ENCODE measurements at regions not wholly inside any gene's neighbourhood (a gene's known extent, or its start where the extent isn't known, plus 50 kb on each side); places are given as distances from the start of the nearest gene placed in this dataset.

DNA sequence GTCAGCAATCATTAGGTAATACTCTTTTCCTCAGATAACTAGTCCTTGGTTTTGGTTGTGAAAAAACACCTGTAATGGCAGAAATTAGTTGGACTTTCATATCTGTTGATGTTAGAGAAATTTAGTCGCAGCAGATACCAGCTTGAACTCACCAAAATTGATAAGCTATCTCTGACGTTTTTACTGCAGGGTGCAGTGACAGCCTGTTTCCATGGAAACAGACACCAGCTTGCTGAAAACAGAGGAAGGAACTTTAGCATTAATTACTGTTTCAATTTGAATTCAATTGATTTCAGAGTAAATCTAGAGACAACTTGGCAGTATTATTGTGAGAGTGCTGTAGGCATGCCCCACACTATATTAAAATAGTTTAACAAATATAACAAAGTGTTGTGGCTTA lies 246.5 kb downstream of the PPP1R2C start:
- intact Hi-C loops (cut with DNase I, micrococcal nuclease): no loop called here
- ATAC-seq (no peak), DNase-seq (no peak)
- Histone ChIP-seq H3K4me3 (no peak overlapping the region), H3K36me3 (ENCODE audit: low read depth) (no peaks in the 10 kb centered on the region), H3K9me3 (no peaks in the 10 kb centered on the region), H3K4me1 (ENCODE audit: low read depth) (no peaks in the 10 kb centered on the region)
- TF ChIP-seq, protein P1, sequence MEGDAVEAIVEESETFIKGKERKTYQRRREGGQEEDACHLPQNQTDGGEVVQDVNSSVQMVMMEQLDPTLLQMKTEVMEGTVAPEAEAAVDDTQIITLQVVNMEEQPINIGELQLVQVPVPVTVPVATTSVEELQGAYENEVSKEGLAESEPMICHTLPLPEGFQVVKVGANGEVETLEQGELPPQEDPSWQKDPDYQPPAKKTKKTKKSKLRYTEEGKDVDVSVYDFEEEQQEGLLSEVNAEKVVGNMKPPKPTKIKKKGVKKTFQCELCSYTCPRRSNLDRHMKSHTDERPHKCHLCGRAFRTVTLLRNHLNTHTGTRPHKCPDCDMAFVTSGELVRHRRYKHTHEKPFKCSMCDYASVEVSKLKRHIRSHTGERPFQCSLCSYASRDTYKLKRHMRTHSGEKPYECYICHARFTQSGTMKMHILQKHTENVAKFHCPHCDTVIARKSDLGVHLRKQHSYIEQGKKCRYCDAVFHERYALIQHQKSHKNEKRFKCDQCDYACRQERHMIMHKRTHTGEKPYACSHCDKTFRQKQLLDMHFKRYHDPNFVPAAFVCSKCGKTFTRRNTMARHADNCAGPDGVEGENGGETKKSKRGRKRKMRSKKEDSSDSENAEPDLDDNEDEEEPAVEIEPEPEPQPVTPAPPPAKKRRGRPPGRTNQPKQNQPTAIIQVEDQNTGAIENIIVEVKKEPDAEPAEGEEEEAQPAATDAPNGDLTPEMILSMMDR (IDR thresholded peaks at IDR 0.05): no peak

GRCh38 chrX:42530027-42530426 lies 247.9 kb downstream of the PPP1R2C start:
- DNase-seq (no peak), ATAC-seq (no peak)
- Histone ChIP-seq H3K9me3 (no peaks in the 10 kb centered on the region), H3K4me1 (ENCODE audit: low read depth) (no peaks in the 10 kb centered on the region), H3K36me3 (ENCODE audit: low read depth) (no peaks in the 10 kb centered on the region), H3K4me3 (no peak overlapping the region)
- TF ChIP-seq, protein P1 (IDR thresholded peaks at IDR 0.05): no peak
- intact Hi-C loops (cut with DNase I, micrococcal nuclease): no loop called here

DNA sequence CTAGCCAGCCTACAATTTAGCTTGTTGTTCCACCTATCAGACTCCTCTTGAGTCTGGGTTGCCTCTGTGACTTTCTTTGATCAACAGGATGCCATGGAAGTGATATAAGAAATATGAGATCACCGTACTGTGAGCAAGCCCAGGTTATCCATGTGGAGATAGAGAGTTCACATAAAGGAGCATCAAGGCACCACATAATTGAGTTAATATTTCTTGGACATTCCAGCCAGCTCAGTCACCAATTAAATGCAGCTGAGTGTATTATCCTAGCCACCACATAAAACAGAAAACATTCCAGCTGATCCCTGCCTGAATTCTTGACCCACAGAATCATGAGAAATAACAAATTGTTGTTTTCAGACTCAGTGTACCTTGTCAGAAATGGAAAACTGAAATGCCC lies 253.6 kb downstream of the PPP1R2C start:
- intact Hi-C loops (cut with DNase I, micrococcal nuclease): no loop called here
- ATAC-seq: no peak
- TF ChIP-seq, protein P1 (IDR thresholded peaks at IDR 0.05): no peak
- Histone ChIP-seq H3K4me1 (ENCODE audit: low read depth) (no peaks in the 10 kb centered on the region), H3K36me3 (ENCODE audit: low read depth) (no peaks in the 10 kb centered on the region), H3K4me3 (no peak overlapping the region), H3K9me3 (no peaks in the 10 kb centered on the region)
- DNase-seq: no peak

DNA sequence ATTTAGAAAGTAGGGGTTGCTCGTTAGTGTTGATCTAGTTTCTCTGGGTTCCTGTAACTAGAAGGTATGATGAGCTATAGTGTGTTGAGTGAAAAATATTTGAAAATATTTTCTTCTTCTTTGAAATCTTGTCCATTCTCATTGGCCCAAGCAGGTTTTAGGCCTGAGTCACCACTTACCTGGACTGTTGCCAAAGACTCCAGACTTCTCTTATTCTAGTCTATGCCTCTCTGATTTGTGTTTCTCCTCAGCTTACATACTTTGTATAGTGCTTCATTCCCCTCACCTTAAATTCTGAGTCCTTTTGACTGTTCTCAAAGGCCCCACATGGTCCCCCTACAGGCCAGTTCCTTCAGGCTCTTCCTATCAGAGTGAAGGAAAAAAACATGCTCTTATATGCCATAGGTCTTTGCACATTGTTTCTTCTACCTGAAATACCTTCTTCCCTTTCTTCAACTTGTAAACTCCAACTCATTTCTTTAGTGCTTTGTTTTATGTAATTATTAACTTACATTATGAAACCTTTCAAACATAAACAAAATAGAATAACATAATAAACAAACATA lies 258.2 kb downstream of the PPP1R2C start:
- H3K36me3 ChIP-seq (ENCODE audit: low read depth): no peaks in the 10 kb centered on the region
- ATAC-seq (no peak), DNase-seq (no peak)
- no peaks in the 10 kb centered on the region for H3K4me1 ChIP-seq (ENCODE audit: low read depth)
- TF ChIP-seq, protein P1 (IDR thresholded peaks at IDR 0.05): no peak
- intact Hi-C loops (cut with DNase I, micrococcal nuclease): no loop called here
- H3K4me3 ChIP-seq: no peak overlapping the region
- H3K9me3 ChIP-seq: no peaks in the 10 kb centered on the region

DNA sequence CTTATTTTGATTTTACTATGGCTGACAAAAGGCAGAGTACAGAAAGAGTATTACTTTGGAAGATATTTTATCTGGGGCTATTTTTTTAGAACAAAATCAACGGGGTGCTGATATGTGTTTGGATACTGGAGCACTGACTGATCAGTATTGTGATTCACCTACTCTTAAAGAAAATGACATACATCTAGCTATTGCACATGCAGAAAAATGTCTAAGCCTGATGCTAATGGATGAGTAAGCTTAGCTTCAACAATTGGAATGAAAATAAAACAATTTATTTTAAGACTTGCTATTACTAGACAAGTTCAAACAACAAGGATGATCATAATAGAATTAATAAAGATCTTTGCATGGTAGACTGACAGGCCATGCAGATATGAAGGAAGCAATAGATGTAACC lies 262.0 kb downstream of the PPP1R2C start:
- ATAC-seq (no peak), DNase-seq (no peak)
- TF ChIP-seq, protein P1 (IDR thresholded peaks at IDR 0.05): no peak
- Histone ChIP-seq H3K4me1 (ENCODE audit: low read depth) (no peaks in the 10 kb centered on the region), H3K4me3 (no peak overlapping the region), H3K9me3 (no peaks in the 10 kb centered on the region), H3K36me3 (ENCODE audit: low read depth) (no peaks in the 10 kb centered on the region)
- intact Hi-C loops (cut with DNase I, micrococcal nuclease): no loop called here

DNA sequence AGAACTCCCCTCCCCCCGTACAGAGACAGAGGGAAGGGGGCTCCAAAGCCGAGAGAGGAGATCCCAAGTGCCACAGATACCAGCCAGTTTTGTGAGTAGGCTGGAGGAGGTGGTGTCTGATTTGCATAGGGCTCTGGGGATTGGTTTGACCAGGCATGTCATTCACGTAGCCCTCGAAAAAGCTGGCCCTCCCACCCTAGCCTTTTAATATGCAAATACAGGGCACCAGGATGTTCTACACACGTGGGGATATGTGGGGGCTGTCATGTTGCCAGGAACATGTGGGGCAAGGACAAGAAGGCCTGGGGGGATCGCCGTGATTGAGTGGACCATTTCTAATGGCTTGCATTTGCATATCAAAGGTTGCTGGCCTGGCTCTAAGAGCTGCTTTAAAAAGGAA lies 272.9 kb downstream of the PPP1R2C start:
- no peaks in the 10 kb centered on the region for H3K4me1 ChIP-seq (ENCODE audit: low read depth)
- DNase-seq: no peak
- TF ChIP-seq, protein P1 (IDR thresholded peaks at IDR 0.05): no peak
- no peaks in the 10 kb centered on the region for H3K36me3 ChIP-seq (ENCODE audit: low read depth)
- no peak overlapping the region for H3K4me3 ChIP-seq
- no peak for ATAC-seq
- intact Hi-C loops (cut with DNase I, micrococcal nuclease): no loop called here
- no peaks in the 10 kb centered on the region for H3K9me3 ChIP-seq

Data from mucosa of descending colon (tissue), 3 donors.